C4-2B (cell line): ENCODE measurements at regions not wholly inside any gene's neighbourhood (a gene's known extent, or its start where the extent isn't known, plus 50 kb on each side); places are given as distances from the start of the nearest gene placed in this dataset.
A peak's percentile ranks its signal among the peaks of the same experiment; 100 is the strongest.

Source experiments
- H3K27ac ChIP-seq: fragments of 450-650 bp; 2 replicates; pipeline ENCODE4 v1.5.1; 2017
- ZFX ChIP-seq: fragments of 450-650 bp; IDR thresholded peaks from 2 replicates; pipeline ENCODE4 v1.6.1; 2017
- TF ChIP-seq, protein P1 (sequence below): fragments of 450-650 bp; conservative IDR thresholded peaks from 2 replicates; pipeline ENCODE4 v1.5.1; 2017; ENCODE audit warnings: mild to moderate bottlenecking

DNA sequence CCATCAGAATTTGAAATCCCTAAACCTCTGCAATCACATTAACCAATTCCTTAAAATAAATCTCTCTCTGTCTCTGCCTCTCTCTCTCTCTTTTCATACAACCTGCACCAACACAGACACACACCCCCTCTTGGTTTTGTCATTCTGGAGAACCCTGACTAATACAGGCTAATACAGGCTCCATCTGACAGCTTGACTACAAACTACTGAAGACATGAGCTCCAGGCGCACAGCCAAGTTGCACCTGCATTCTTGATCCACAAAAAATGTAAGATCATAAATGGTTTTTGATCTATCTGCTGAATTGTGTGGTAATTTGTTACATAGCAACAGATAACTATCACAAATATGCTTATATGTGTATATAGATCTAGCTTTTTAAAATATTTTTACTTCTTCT lies 2414.2 kb downstream of the PCDH7 start:
- H3K27ac ChIP-seq, result no peak overlapping the region
- no peak for TF ChIP-seq ZFX
- TF ChIP-seq, protein P1, sequence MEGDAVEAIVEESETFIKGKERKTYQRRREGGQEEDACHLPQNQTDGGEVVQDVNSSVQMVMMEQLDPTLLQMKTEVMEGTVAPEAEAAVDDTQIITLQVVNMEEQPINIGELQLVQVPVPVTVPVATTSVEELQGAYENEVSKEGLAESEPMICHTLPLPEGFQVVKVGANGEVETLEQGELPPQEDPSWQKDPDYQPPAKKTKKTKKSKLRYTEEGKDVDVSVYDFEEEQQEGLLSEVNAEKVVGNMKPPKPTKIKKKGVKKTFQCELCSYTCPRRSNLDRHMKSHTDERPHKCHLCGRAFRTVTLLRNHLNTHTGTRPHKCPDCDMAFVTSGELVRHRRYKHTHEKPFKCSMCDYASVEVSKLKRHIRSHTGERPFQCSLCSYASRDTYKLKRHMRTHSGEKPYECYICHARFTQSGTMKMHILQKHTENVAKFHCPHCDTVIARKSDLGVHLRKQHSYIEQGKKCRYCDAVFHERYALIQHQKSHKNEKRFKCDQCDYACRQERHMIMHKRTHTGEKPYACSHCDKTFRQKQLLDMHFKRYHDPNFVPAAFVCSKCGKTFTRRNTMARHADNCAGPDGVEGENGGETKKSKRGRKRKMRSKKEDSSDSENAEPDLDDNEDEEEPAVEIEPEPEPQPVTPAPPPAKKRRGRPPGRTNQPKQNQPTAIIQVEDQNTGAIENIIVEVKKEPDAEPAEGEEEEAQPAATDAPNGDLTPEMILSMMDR, result no peak

DNA sequence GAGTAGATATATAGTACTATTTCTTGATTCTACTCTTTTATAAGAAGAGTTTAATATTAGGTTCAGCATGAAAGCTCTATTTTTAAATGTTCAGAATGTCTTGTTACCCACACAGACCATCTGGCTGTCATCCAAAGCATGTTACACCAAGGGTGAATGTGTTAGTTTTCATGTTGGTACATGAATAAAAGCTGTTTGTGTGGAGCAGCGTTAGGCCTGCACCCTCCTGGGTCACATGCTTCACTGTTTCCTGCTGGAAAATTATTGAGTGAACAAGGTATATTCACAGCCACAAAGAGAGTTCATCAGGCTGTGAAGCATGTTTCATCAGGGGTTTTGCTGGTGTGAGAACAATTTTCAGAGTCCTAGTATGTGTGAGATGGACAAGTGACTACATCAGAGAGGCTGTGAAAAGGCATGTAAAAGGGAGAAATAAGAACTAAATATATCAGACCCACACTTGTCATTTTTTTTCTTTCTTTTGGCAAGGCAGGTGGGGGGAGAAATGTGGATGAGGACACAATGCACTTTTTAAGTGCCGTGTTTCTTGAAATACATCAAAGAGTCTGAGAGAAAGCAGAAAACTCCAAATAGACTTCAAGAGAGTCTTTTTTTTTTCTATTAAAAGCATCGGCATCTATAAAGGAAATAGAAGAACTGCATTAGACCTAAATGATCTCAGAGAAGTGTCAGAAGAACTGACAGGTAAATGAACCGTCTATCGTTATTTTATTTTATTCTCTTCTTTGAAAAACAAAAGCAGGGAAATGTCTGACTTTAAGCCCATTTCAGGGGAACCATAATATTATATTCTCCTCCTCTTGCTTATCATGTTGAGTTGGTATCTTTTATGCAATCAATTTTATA lies 2429.7 kb downstream of the PCDH7 start:
- TF ChIP-seq, protein P1, result no peak
- no peak for TF ChIP-seq ZFX
- H3K27ac ChIP-seq, result no peak overlapping the region

DNA sequence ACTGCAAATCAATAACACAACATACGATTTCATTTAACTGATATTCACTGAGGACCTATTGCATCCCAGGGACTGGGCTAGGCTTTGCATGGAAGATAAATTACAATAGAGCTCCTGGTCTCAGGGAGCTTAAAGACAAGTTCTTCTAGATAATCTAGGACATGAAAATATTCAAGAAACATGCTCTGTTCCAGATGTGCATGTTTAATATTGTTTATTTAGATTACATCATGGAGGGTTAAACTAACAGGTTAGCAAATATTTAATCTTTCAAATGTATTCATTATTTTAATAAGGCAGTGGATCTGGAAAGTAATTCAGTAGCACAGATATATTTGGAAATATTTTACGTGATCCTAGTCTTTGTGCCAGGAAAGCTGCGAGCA lies 2430.3 kb downstream of the PCDH7 start:
- no peak overlapping the region for H3K27ac ChIP-seq
- no peak for TF ChIP-seq ZFX
- TF ChIP-seq, protein P1, result no peak

DNA sequence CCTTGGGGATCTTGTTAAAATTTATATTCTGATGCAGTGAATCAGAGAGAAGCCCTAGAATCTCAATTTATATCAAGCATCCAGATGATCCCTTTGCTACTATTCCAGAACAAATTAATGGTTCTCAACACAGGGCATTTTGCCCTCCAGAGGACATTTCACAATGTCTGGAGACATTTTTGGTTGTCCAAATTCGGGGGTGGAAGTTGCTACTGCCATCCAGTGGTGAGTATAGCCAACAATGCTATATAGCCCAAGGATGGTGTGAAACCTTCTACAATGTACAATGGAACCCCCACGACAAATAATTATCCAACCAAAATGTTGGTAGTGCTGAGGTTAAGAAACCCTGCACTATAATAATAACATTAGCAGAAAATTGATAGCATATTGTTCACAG lies 2440.0 kb downstream of the PCDH7 start:
- TF ChIP-seq, protein P1, result peak; percentile 59
- no peak for TF ChIP-seq ZFX
- no peak overlapping the region for H3K27ac ChIP-seq

DNA sequence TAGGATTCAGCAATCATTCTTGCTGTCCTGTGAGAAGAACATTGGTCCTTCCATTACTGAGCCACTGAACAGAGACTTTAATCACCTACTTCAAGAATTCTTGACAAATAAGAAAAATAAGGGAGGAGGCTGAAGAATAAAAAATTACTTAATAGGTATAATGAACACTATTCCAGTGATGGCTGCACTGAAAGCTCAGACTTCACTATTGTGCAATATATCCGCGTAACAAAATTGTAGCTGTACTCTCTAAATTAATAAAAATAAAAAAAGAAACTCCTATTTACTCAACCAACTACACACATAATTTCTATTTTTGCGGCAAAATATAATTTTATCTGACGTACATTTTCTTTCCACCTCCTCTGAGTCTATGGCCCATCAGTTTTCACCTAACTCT lies 2441.0 kb downstream of the PCDH7 start:
- H3K27ac ChIP-seq, result no peak overlapping the region
- TF ChIP-seq, protein P1, result no peak
- TF ChIP-seq ZFX, result no peak

DNA sequence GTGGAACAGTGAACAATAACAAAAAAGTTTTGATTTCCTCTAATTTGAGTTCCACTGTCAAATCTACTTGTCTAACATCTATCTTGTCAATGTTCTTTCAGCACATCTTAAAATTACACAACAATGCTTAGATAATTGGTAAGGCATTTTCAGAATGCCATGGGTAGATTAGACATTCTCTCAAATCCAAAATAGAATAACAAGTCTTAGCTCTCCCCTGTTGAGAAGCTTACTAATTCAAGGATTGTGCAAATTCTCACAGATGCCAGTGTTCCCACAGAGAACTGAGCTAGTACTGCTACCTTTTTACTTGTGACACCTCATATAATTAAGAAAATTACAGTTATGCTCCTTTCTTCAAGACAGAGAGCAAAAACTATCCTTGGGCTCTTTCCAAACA lies 2442.0 kb downstream of the PCDH7 start:
- H3K27ac ChIP-seq, result no peak overlapping the region
- TF ChIP-seq ZFX, result no peak
- TF ChIP-seq, protein P1, result no peak

DNA sequence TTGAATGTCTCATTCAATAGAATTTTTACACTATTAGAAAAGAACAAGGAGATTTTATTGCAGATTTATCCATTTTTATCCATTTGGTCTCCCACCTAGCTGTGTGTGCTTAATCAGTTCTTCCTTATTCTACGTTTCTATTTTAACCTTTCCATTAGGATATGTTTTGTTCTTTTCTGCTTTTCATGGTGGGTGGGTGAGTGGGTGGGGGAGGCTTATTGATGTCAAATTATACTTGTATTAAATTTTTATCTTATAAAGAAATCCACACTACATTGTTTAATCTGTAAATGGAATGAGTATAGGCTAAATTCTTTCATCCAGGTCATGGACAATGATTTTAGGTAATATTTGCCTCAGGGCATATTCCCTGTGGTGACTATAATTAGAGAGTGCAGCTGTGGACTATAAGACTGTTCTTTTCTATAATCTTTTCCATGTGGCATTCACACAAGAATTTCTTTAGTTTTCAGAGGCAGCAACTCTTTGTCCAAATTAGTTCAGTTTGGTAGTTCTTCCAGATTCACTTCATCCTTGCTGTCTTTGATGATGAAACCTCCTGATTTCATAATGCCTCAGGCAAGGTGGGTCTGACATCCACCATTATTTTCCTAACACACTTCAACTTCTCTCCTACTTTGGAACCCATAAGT lies 2451.8 kb downstream of the PCDH7 start:
- no peak for TF ChIP-seq ZFX
- TF ChIP-seq, protein P1, result no peak
- no peak overlapping the region for H3K27ac ChIP-seq
